ENCODE measurements at regions not wholly inside any gene's neighbourhood (a gene's known extent, or its start where the extent isn't known, plus 50 kb on each side); places are given as distances from the start of the nearest gene placed in this dataset.

DNA sequence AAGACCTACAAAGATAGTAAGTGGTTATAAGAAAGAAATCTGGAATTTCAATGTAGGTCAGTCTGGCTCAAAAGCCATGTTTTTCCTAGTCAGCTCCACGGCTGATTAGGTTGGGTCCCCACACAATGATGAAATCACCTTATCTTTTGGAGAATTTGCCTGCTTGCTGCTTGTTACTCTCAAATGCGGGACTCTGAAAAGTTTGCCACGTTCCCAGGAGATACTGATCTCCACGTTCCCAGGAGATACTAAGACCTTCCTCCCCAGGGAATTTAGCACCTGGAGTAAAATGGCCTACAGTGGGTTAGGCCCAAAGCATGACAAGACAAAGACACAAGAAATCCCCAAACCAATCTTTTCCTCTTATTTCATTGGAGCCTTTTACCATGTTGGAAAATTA, 449.6 kb downstream of the TNS1 start:
- H3K9me3 ChIP-seq = no peaks in the 10 kb centered on the region
- H3K27me3 ChIP-seq (replicated peaks; ENCODE audit: insufficient read depth) = no peaks in the 10 kb centered on the region
- no peaks in the 10 kb centered on the region for H3K36me3 ChIP-seq
- H3K4me1 ChIP-seq (replicated peaks) = no peaks in the 10 kb centered on the region
- WGBS = 82% methylated on average over 4 of the region's 4 CpGs
- no peak for DNase-seq (ENCODE audit: low spot score)
- TF ChIP-seq POLR2A (IDR thresholded peaks at IDR 0.05) (no peak), CTCF (IDR thresholded peaks at IDR 0.05) (no peak), POLR2AphosphoS5 (IDR thresholded peaks at IDR 0.05) (no peak)
- H3K4me3 ChIP-seq = no peak overlapping the region
- no peak overlapping the region for H3K27ac ChIP-seq
- intact Hi-C loops (cut with DNase I) = no loop called here

DNA sequence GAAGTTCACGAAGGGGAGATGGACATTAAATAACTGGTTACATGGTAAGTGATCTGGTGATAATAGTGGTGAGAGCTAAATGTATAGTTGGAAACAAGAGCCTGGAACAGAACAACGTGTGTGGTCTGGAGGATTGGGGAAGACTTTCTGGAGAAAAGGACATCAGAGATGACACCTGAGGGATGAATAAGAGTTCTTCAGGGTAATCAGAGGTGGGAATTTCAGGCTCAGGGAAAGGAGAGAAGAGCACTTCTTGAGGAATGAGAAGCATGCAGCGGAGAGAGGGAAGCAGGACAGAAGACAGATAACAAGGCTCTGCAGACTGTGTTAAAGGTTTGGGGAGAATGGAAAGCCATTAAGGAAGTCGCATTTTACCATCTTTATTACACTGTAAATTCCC, 450.7 kb downstream of the TNS1 start:
- TF ChIP-seq CTCF (IDR thresholded peaks at IDR 0.05) (no peak), POLR2AphosphoS5 (IDR thresholded peaks at IDR 0.05) (no peak), POLR2A (IDR thresholded peaks at IDR 0.05) (no peak)
- Histone ChIP-seq H3K4me3 (no peak overlapping the region), H3K9me3 (no peaks in the 10 kb centered on the region), H3K27ac (no peak overlapping the region), H3K27me3 (replicated peaks; ENCODE audit: insufficient read depth) (no peaks in the 10 kb centered on the region), H3K36me3 (no peaks in the 10 kb centered on the region), H3K4me1 (replicated peaks) (no peaks in the 10 kb centered on the region)
- 89% methylated on average over 4 of the region's 4 CpGs for WGBS
- intact Hi-C loops (cut with DNase I) = no loop called here
- no peak for DNase-seq (ENCODE audit: low spot score)

DNA sequence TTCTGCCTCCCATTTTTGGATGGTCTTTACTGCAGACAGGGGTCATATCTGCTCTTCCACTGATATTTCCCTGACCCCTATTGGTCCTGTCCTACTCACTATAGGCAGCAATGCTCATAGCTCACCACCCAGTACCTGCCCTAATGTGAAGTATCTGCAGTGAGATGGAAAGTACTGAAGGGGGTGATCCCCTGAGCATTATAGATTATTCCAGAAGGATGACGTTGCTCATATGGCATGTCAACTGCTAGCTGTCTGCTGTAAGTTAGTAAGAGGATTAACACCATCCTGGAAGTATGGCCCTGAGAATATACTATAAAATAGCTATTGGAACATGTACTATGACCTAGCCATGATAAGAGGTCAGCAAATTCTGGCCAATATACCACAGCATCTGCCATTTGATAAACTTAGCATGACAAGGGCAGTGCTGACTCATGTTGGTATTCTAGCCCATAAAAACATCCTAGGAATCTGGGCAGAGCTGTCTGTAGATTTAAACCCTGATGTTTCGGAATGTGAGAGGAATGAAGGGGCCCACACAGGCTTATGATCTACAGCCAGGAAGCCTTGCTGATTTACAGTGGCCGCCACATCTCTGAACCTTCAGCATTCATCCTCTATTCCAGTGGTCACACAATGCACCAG, 451.4 kb downstream of the TNS1 start:
- TF ChIP-seq POLR2AphosphoS5 (IDR thresholded peaks at IDR 0.05) (no peak), CTCF (IDR thresholded peaks at IDR 0.05) (no peak), POLR2A (IDR thresholded peaks at IDR 0.05) (no peak)
- Histone ChIP-seq H3K4me1 (replicated peaks) (no peaks in the 10 kb centered on the region), H3K27ac (no peak overlapping the region), H3K27me3 (replicated peaks; ENCODE audit: insufficient read depth) (no peaks in the 10 kb centered on the region), H3K4me3 (no peak overlapping the region), H3K36me3 (no peaks in the 10 kb centered on the region), H3K9me3 (no peaks in the 10 kb centered on the region)
- WGBS = 57% methylated on average over 3 of the region's 3 CpGs
- intact Hi-C loops (cut with DNase I) = no loop called here
- no peak for DNase-seq (ENCODE audit: low spot score)

GRCh38 chr2:217539126-217539525, 463.7 kb downstream of the TNS1 start:
- no peaks in the 10 kb centered on the region for H3K27me3 ChIP-seq (replicated peaks; ENCODE audit: insufficient read depth)
- no peaks in the 10 kb centered on the region for H3K9me3 ChIP-seq
- no peak for DNase-seq (ENCODE audit: low spot score)
- H3K4me3 ChIP-seq = no peak overlapping the region
- WGBS = 78% methylated on average over 2 of the region's 2 CpGs
- H3K36me3 ChIP-seq = no peaks in the 10 kb centered on the region
- H3K27ac ChIP-seq = no peak overlapping the region
- TF ChIP-seq POLR2AphosphoS5 (IDR thresholded peaks at IDR 0.05) (no peak), CTCF (IDR thresholded peaks at IDR 0.05) (no peak), POLR2A (IDR thresholded peaks at IDR 0.05) (no peak)
- H3K4me1 ChIP-seq (replicated peaks) = no peaks in the 10 kb centered on the region
- intact Hi-C loops (cut with DNase I) = no loop called here

DNA sequence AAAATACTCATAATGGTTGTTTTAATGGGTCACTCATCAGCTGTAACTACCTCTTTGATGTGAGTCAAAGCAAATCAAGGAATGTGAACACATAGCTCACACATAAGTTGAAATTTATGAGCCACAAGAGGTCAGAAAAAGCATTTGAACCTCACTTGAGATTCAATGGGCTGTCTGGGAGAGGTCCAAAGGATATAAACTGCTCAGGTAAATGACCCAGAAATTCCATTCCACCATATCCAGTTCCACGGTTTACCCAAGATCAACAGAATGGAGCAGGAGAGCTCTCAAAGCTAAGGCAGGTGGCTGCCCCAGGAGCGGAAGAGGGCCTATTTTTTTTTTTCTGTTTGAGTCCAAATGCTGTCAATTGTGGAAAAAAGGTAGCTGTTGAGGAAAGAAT, 464.1 kb downstream of the TNS1 start:
- H3K27me3 ChIP-seq (replicated peaks; ENCODE audit: insufficient read depth) = no peaks in the 10 kb centered on the region
- no peak for TF ChIP-seq POLR2A (IDR thresholded peaks at IDR 0.05)
- TF ChIP-seq POLR2AphosphoS5 (IDR thresholded peaks at IDR 0.05) = no peak
- no peak for TF ChIP-seq CTCF (IDR thresholded peaks at IDR 0.05)
- H3K27ac ChIP-seq = no peak overlapping the region
- WGBS = 62% methylated on average over 2 of the region's 2 CpGs
- intact Hi-C loops (cut with DNase I) = no loop called here
- no peaks in the 10 kb centered on the region for H3K4me1 ChIP-seq (replicated peaks)
- DNase-seq (ENCODE audit: low spot score) = no peak
- no peak overlapping the region for H3K4me3 ChIP-seq
- no peaks in the 10 kb centered on the region for H3K36me3 ChIP-seq
- no peaks in the 10 kb centered on the region for H3K9me3 ChIP-seq

All from prostate gland (tissue), 2 donors.